ENCODE measurements at regions not wholly inside any gene's neighbourhood (a gene's known extent, or its start where the extent isn't known, plus 50 kb on each side); places are given as distances from the start of the nearest gene placed in this dataset.

GRCh38 chr5:30392897-30393296 lies 800.6 kb upstream of the CDH6 start:
- TF ChIP-seq CTCF (IDR thresholded peaks at IDR 0.05), result no peak
- no peak for TF ChIP-seq POLR2A (IDR thresholded peaks at IDR 0.05)
- TF ChIP-seq POLR2AphosphoS5 (IDR thresholded peaks at IDR 0.05), result no peak

Measured in prostate gland (tissue), 2 donors.